HS-27A (cell line): ENCODE measurements at regions not wholly inside any gene's neighbourhood (a gene's known extent, or its start where the extent isn't known, plus 50 kb on each side); places are given as distances from the start of the nearest gene placed in this dataset.
"Not testable (repeated sequence)": the region's sequence is repeated elsewhere in the genome, so short reads cannot be mapped to it uniquely, and the experiment has no call there.

Experiments used
- DNase-seq: peaks from one replicate; pipeline ENCODE4 v3.0.0-alpha.2; 2012; ENCODE audit warnings: low read depth, missing footprints

DNA sequence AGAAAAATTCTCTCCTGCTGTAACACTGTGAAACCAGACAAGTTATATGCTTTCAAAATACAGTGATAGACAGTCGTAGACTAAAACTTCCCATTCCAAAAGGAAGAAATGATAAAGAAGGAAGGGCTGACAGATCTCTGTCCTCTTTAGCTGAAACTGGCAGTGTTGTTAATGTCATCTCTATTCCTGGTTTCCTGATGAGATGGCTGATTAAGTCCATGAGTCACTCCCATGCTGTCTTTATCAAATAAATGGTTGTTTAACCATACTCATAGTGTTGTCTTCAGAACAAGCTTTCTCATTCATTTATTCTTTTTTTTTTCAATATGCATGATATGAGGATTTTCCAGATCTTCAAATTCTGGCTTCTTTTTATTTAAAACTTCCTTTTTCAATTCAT is 952.2 kb upstream of the WWC1 start:
- DNase-seq = no peak

DNA sequence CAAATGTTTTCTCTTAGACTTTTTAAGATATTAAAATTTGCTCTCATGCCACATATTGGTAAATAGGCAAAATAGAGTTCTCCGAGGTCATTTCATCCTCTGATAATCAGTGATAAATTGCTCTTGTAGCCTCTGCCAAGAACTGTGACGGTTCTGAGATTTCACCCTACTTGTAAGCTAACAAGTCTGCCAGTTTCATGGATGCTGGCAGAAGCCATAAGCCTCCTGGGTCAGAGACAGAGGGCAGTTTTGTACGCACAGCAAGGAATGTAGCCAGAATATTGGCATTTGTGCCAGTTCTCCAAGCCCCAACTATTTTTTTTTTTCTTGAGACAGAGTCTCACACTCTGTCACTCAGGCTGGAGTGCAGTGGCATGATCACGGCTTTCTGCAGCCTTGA is 945.0 kb upstream of the WWC1 start:
- no peak for DNase-seq

DNA sequence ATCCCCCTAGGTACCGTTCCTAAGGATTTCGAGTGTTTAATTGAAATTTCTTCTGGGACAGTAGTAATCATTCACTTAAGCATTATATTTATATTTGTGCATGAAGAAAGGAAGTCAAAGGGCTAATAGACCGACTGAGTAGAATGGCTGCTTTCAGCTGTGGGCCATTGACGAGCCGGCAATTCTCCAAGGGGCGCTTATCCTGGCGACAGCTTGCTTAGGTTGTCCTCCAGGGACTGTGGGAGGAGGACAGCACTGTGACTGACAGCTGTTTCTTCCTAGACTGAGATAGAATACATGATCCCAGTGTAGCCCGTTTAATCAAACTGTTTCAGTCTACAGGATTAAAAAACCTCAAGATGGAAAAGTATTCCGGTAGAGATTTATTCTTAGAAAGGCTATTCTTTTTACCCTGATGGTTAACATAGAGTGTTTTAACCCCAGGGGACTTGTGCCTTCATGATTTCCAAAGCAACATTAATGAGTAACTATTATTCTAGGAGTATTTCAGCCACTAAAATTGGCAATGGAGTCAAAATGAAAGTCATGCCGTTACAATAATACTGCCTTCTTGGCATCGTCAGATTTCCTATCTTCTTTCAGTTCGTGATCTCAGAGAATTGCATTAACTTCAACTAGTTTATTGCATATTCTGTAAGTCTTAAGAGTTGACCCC is 943.1 kb upstream of the WWC1 start:
- DNase-seq = no peak

DNA sequence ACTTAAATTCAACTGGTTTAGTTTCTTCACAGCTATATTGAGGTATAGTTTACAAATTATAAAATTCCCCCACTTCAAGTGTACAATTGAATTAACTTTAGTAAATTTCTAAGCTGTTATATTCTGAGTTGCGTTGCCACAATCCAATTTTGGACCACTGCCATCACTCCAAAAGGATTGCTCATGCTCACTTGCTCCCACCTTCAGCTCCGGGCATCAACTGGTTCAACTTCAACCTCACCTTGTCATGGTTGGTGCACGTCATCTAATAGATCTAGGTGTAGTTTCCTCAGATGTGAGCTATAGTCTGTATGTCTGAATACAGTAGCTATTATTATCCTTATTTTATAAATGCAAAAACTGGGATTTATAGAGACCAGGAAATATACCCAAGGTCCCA is 942.5 kb upstream of the WWC1 start:
- DNase-seq = no peak

DNA sequence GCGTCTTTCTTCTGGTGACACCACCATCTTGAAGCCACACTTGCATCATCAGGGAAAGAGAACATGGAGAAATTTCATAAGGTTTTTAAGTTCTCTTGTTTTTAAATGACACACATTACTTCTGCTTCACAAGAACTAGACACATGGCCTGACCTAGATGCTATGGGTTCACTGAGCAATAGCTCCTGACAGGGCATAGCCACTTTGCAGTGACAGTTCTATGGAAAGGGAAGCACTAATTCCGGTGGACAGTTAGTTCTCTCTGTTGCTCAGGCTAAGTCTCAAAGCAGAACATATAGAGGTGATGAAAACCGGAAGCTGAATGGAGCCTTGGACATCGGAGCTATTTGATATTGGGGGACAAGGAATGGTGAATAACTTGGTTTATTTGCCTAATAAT is 940.1 kb upstream of the WWC1 start:
- no peak for DNase-seq

DNA sequence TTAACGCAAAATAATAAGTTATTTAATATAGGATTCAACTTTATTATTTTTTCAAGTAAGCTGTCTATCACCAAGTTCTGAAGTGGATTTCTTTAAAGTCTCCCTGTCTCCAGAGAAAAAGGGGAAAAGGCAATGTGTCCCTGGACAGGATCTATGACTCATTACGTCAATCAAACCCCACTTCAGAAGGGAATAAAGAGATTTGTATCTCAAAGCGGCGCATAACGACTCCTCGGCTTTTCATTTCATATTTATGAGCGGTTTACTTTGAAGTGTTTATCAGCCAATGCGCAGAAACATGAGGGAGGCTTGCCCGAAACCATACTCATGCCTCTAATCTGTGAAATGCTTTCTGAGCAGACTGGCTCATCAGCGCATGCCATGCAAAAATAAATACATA is 938.6 kb upstream of the WWC1 start:
- no peak for DNase-seq

DNA sequence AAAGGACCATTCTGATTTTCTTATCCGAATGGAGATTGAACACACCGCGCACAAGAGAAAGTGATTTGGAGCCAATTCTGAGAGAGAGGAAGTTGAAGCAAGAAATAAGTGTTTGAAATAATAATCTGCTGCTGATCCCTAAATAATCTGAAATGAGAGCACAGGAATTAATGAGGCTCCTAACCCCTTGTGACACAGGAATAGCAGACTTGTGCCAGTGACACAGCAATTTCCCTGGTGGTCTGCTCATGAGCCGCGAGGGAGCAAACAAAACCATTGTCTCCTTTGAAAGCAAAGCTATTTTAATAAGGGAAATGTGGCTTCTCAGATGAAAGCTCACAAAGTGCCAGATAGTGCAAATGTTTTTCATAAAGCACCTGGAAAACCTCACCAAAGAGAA is 936.1 kb upstream of the WWC1 start:
- no peak for DNase-seq

DNA sequence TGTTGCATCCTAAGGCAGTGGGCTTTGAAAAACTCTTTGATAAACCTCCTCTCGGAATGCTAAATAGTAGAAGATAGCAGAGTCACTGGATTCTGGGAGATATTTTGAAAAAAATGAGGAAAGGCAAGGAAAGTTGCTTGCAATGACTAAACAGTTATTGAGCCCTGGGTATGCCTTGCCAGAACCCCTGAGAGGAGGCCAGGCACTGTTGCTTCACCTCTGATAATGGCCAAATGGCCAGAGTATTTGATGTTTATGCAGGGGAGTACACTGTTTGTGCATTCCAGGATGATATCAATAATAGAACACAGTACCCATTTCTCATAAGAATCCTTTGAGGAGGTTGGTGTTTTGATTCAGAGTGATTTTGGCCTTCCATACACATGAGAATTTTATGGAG is 935.1 kb upstream of the WWC1 start:
- DNase-seq = no peak

DNA sequence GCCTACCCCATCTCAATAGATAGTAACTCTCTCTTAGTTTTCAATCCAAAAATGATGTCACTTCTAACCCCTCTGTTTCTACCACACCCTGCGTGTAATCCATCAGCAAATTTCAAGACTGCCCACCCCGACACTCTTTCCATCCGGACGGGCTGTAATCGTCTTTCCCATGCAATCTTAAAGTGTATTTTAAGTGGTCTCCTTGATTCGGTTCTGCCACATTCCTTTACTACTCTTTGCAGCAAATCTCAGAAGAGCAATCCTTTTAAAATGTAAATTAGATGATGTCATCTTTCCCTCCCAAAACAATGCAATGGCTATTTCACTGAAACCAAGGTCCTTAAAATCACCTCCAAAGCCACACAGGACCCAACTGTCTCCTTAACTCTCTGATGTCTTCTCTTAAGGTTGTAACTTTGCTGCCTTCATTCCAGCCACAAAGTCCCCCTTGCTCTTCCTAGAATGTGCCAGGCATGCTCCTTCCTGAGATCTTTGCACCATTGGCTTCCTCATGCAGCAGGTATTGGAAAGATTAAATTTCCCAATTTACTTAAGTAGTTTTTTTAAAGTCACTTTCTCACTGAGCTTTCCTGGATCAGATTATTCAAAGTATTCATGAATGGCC is 932.5 kb upstream of the WWC1 start:
- DNase-seq = no peak

DNA sequence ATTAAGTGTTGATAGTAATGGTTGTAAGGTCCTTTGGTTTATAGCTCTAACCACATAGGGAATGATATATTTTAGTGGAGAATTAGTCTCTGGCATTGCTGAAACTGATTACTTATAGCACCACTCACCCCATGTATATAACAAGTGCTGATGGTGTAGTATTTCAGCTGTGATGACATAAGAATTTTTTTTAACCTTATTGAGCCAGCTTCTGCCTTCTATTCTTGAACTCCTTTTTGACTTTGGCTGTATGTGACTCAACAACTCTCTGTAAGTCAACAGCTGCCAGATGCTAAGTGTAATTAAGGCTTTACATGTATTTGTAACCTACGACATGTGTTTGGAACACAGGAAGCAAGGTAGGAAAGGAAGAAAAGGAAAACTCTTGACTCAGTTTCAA is 929.6 kb upstream of the WWC1 start:
- DNase-seq = no peak

DNA sequence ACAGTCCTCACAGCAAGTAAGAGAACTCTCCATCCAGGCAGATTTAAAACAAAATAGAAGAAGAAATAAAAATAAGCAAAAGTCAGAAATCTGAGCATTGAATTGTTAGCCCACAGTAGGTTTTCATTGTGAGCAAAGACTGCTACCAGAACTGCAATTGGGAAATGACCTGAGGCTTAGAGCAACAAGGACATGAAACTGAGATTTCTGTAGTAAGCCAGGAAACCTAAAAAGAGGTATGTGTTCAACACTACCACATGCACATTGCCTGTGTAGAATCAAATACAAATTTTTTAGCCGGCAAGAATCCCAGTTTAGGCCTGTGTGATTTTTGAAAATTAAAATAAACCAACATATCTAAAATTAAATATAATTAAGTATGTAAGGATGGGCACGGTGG is 928.4 kb upstream of the WWC1 start:
- DNase-seq = no peak

DNA sequence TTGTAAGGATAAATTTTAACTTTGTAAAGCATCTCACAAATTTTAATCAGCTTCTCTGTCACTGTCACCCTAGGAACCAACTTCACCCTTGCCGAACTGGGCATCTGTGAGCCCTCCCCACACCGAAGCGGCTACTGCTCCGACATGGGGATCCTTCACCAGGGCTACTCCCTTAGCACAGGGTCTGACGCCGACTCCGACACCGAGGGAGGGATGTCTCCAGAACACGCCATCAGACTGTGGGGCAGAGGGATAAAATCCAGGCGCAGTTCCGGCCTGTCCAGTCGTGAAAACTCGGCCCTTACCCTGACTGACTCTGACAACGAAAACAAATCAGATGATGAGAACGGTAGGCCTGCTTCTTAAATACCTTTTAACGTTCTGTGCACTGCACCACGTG is 916.3 kb upstream of the WWC1 start:
- no peak for DNase-seq

DNA sequence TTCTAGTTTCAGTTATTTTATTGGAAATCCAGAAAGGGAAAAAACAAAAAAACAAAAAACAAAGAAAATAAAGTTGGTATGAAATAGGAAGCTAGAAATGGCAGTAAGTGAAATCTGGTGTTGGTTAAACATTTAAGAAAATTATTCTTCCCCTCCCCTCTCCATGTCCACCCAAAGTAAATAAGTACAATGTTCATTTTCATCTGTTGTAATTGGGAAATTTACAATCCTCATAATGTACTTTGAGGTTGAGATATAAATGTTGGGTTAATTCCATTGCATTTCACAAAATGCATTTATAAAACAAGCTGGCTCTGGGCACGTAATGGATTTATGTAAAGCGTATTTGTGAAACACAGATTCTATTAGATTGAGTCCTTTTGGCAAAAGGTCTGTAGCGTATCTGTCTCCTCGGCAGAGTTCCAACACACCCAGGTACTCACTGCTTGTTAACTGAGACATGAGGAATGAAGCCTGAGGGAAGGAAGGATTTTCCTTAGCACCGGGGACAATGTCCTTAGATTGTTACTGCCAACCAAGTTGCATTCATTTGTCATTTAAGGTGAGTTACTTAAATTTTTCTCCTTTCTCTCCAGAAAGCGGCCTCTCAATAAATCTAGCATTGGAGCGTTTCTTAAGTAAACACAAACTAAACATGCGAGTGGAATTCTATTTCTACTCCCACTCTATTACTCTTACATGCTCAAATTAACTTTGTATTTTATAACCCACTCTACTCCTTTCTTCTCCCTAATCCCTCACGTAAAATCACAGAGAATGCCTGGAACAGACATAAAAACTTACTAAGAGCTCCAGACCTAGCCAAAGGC is 912.3 kb upstream of the WWC1 start:
- DNase-seq = no peak

DNA sequence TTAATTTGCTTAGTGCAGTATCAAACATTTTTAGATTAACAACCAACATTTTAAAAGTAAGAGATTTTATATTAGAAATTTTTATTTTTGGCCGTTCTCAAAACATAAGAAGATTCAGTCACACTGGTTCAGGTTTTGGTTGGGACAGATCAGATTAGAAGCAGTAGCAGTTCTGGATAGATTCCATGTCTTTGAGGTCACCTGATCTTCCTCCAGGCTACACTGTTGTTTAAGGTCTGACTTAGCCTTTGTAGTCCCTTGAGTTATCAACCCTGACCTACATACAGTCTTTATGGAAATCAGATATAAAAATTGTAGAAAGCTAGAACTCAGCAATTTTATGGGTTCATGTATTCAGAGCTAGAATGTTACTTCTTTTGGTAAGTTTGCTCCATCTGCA is 910.0 kb upstream of the WWC1 start:
- DNase-seq = no peak

DNA sequence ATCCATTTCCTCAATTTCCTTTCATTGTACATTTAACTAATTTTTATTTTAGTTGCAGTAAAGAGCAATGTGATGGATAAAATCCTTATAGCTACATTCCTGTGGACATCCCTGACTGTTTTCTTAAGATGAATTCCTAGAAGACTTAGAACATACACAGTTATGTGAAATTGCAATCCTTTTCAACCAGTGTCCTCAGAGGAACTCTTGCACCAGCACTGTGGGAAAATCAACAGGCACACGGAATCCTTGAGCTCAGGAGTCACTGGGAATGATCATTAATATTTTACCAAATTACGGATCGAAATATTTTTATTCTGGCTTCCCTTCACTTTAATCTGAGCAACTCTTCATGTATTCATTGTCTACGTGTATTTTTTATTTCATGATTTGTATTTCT is 901.9 kb upstream of the WWC1 start:
- no peak for DNase-seq

DNA sequence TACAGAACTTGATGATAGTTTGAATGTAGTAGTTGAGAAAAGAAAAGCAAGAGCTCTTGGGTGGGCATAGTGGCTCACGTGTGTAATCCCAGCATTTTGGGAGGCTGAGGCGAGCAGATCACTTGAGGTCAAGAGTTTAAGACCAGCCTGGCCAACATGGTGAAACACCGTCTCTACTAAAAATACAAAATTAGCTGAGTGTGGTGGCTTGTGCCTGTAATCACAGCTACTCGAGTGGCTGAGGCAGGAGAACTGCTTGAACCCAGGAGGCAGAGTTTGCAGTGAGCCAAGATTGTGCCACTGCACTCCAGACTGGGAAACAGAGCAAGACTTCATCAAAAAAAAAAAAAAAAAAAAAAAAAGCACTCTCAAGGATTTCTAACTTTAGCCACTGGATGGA is 900.2 kb upstream of the WWC1 start:
- not testable (repeated sequence) for DNase-seq

DNA sequence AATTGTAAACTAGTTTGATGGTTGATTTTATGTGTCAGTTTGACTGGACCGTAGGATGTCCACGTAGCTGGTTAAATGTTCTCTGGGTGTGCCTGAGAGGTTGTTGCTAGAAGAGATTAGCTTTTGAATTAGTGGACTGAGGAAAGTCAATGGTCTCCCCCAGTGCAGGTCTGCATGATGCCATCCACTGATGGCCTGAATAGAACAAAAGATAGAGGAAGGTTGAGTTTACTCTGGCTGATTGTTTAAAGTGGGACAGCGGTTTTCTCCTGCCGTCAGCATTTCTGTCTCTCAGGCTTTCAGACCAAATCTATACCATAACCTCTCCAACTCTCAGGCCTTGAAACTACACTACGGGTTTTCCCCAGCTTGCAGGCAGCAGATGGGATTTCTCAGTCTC is 899.2 kb upstream of the WWC1 start:
- DNase-seq = no peak

DNA sequence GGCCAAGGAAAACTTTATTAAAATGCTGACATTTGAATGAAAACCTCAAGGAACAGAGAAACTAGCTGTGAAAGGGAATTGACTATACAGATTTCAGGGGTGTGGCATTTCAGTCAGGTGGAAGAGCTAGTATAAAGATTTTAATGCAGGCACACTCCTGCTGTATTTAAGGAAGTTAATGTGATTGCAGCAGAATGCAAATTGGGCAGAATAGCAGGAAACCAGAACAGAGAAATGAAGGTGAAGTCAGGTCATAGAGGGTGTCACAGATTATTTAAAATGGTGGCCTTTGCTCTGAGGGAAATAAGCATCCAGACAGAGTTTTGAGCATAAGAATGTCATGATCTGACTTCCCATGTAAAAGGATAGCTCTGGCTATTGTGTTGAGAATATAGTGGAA is 898.1 kb upstream of the WWC1 start:
- no peak for DNase-seq

DNA sequence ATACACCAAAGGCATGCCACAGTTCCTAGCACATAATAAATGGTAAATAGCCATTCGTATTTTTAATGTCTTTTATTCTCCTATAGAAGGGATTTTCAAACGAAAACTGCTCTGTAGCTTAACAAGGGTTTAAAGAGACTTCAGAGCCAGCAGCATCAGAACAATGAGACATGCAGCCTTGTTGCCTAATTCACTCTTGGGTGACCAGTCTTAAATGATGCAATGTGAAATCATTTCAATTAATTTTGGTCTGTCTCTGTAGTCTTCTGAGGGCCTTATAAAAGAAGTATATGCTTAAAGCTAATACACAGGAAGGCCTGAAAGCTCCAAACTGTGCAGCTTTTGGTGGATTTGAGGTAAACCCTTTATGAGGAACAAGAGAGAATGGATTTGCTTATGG is 888.8 kb upstream of the WWC1 start:
- DNase-seq = no peak

DNA sequence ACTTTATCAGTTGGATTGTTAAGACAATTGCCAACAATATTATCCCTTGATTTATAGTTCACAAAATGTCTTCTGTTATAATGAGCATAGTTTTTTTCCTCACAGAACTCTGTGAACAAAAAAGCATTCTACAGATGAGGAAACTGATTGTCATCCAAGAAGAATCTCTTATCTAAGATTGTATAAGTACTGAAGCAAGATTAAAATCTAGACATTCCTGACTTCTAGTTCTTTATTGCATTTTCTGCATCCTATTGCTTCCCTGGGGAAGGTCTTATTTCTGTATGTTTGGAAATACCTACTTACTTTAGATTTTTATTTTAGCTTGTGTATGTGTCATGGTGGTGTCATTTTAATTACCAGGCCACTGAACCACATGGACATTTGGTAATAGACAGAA is 884.9 kb upstream of the WWC1 start:
- DNase-seq = no peak

DNA sequence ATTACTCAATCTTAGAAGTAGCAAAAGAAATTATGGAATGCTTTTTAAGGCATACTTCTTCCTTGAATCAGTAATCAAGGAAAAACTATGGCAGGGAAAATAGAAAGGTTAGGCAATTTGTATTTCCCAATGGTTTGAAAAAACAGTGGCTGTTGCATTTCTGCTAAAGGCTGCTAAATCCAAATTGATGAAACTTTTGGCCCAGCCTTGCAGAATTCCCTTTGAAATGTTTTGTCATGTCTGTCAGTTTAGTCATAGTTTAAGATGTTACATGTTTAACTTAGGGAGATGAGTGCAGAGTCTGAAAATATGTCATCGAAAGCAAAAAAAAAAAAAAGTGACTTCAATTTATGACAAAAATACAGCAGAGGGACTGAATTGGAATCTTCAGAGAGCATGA is 878.9 kb upstream of the WWC1 start:
- DNase-seq = no peak

DNA sequence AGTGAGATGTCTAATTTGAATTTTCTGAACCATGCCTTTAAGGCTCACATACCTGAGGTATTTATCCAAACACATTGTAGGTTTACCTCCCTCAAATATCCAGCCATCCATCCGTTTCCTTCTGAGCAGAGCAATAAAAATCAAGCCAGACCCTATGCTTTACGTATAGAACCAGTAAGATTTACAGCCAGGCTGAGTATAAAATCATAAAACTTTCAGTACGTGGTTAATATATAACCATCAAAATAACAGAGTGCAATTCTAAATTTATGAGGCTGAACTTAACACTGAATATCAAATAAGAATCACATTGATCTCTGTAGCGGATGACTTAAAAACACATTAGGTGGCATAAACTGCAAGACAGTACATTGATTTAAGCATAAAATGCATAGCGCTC is 877.9 kb upstream of the WWC1 start:
- DNase-seq = no peak

DNA sequence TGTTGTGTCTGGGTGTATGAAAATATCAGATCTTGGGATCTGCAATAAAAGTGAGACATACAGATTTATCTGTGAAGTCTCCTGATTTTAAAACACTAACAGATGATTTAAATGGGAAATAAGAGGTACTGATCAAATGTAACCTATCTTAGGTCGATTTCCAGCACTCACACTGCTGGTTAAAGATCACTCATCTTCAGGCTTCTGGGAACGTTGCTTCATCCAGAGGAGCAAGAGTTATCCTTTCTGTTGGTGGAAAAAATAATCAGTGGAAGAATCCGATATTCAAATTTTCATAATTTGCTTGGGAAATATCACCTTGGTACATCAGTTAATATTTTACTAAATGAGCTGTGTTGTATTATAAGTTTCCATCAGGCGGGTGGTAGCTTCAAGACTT is 876.8 kb upstream of the WWC1 start:
- DNase-seq = no peak
